Activated T-cell treated with anti-CD3 and anti-CD28 coated beads, Interleukin-2, amount 50 U/mL, for 72 hours (primary cell): ENCODE measurements at regions not wholly inside any gene's neighbourhood (a gene's known extent, or its start where the extent isn't known, plus 50 kb on each side); places are given as distances from the start of the nearest gene placed in this dataset.
A peak's percentile ranks its signal among the peaks of the same experiment; 100 is the strongest.

Experiments used
- ATAC-seq, 2 donors: fragments of 150-1000 bp; cut with Tn5 transposase; replicated peaks in 1 of 2; 2 replicates each; pipeline ENCODE4 v1.10.0; 2021; ENCODE audit warnings: moderate library complexity in 2 of 2, mild to moderate bottlenecking in 1 of 2
- DNase-seq, 2 donors: peaks; one replicate each; pipeline ENCODE4 v3.0.0; 2021 to 2022; ENCODE audit warnings: mixed read lengths in 1 of 2
- H3K27ac Mint-ChIP-seq: one replicate; pipeline ENCODE4 v1.8.0; 2022; ENCODE audit warnings: mild to moderate bottlenecking, moderate library complexity, mixed read lengths
- H3K27me3 Mint-ChIP-seq: one replicate; pipeline ENCODE4 v1.8.0; 2022; ENCODE audit warnings: low read depth, mixed read lengths
- H3K36me3 Mint-ChIP-seq, 2 donors: one replicate each; pipeline ENCODE4 v1.8.0; 2022; ENCODE audit warnings: mixed read lengths in 2 of 2, mild to moderate bottlenecking in 1 of 2; ENCODE audit not compliant: insufficient read depth in 2 of 2
- H3K4me1 Mint-ChIP-seq: one replicate; pipeline ENCODE4 v1.8.0; 2022; ENCODE audit warnings: low read depth, mixed read lengths
- H3K4me3 Mint-ChIP-seq, 2 donors: one replicate each; pipeline ENCODE4 v1.8.0; 2022; ENCODE audit warnings: mild to moderate bottlenecking in 2 of 2, mixed read lengths in 2 of 2, moderate library complexity in 2 of 2
- H3K9me3 Mint-ChIP-seq, 2 donors: one replicate each; pipeline ENCODE4 v1.8.0; 2022; ENCODE audit warnings: mixed read lengths in 2 of 2

DNA sequence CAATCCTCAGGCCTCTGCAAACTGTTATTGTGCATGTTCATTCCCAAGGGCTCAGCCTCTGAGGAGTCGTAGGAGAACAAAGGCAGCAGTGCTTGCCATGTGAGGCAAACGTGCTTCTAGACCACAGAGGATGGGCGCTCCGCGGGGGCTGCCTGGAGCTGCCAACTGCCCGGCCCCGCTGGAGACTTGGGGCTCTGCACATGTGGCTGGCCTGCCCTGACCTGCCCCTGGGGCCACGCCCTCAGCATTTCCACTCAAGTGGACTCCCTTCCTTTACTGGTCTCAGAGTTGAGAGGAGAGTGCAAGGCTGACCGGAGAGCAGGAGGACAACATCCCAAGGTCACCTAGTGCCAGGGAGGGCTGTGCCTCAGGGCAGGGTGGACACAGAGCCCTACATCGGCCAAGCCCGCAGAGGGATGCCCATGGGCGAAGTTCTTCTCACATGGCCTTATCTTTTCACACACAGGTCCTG, 222.3 kb upstream of the ZNF32 start:
- no peak overlapping the region for H3K27ac Mint-ChIP-seq

DNA sequence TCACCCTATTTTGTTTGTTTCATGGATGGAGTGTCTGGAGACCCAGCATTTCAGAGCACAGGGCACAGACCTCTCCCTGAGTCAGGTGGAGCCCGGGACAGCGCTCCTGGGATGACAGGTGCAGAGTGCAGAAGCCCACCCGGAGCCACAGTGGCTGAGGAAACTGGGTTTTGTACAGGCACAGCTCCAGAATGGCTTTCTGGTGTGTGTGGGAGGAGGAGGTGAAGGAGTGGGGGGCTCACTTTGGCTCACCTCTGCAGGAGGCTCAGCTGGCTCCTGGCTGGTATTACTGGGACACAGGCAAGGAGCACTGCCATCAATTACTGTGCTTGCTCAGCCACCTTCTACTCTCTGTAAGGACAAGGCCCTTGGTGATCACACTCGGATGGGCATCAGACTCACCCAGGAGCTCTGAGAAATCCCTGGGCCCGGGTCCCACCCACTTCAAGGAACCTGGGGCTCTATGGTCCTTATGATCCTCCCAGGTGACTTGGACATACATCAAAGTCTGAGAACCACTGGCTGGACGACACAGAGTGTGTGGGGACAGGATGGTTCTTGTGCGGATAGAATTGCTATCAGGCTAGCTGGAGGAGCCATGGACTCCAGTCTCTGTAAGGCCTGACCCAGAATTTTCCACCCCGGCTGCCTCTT, 221.1 kb upstream of the ZNF32 start:
- no peak for ATAC-seq
- H3K36me3 Mint-ChIP-seq, result no peaks in the 10 kb centered on the region
- no peak overlapping the region for H3K27ac Mint-ChIP-seq

More for the DNA sequence above, 222.3 kb upstream of the ZNF32 start:
- no peaks in the 10 kb centered on the region for H3K27me3 Mint-ChIP-seq
- no peak for ATAC-seq
- H3K4me3 Mint-ChIP-seq, result no peak overlapping the region
- no peaks in the 10 kb centered on the region for H3K9me3 Mint-ChIP-seq
- DNase-seq, result no peak
- H3K4me1 Mint-ChIP-seq, result no peaks in the 10 kb centered on the region
- no peaks in the 10 kb centered on the region for H3K36me3 Mint-ChIP-seq

DNA sequence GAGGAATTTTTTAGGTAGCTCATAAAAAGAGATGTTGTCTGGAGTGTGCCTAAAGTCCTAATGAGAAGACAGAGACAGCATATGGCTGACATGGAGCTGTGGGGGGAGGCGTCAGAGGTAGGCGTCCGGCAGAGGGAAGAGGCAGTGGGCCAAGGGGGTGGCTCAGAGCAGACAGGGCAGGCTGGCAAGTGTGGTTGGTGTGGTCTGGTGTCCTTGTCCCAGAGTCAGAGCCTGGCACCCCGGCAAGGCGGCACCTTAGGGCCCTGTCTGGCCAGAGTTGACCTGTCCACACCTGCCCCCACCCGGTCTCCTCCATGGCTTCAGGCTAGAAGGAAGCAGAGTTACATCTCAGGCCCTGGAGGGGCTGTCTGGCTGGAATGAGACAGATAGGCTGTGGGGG, 220.3 kb upstream of the ZNF32 start:
- no peak for DNase-seq
- H3K9me3 Mint-ChIP-seq, result no peaks in the 10 kb centered on the region
- H3K27me3 Mint-ChIP-seq, result no peaks in the 10 kb centered on the region
- H3K4me1 Mint-ChIP-seq, result no peaks in the 10 kb centered on the region
- no peaks in the 10 kb centered on the region for H3K36me3 Mint-ChIP-seq
- H3K27ac Mint-ChIP-seq, result no peak overlapping the region
- ATAC-seq, result no peak
- H3K4me3 Mint-ChIP-seq, result no peak overlapping the region

More for the DNA sequence above, 221.1 kb upstream of the ZNF32 start:
- no peak for DNase-seq
- H3K4me3 Mint-ChIP-seq, result no peak overlapping the region
- H3K4me1 Mint-ChIP-seq, result no peaks in the 10 kb centered on the region
- H3K27me3 Mint-ChIP-seq, result no peaks in the 10 kb centered on the region
- H3K9me3 Mint-ChIP-seq, result no peaks in the 10 kb centered on the region

DNA sequence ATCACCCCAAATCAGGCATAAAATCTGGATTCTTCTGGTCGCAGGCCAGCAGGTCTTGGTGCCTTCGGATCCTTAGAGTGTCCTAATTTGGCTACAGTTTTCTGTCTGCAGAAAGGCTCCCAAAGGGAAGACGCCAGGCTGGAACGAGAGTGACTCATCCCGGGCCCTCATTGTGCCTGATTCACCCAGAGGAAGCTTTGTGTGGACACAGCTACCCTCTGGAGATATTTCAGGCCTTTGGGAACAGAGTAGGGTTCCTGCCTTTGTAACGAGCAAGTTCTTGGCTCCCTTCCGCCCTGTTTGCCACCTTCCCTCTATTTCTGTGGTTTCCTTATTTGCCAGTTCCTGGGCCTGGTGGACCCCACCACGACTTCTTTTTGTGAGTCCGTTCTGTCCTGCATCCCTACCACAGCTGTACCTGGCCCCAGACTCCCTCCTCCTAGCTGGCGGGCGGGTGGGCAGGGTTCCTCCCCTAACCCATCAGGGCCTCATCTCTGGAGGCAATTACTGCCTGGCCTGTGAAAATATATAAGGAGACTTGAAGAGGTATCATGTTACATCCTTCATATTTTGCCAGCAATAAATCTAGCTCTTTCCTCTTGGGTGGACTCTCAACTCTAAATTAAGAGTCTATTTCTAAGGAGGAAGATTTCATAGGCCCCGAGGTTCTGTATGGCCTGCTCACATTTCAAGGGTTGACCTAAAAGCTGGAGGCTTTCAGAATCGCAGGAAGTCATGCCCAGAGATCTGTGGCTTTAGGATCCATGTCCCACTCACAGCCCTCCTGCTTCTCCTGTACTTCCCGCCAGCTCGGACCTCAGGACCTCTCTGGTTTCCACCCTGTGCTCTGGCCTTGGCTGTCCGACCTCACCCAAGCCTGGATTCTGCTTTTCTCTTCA, 219.2 kb upstream of the ZNF32 start:
- Mint-ChIP-seq H3K4me3 (no peak overlapping the region), H3K27me3 (no peaks in the 10 kb centered on the region), H3K9me3 (no peaks in the 10 kb centered on the region), H3K36me3 (no peaks in the 10 kb centered on the region), H3K4me1 (no peaks in the 10 kb centered on the region), H3K27ac (no peak overlapping the region)
- DNase-seq, result no peak
- ATAC-seq, result no peak

DNA sequence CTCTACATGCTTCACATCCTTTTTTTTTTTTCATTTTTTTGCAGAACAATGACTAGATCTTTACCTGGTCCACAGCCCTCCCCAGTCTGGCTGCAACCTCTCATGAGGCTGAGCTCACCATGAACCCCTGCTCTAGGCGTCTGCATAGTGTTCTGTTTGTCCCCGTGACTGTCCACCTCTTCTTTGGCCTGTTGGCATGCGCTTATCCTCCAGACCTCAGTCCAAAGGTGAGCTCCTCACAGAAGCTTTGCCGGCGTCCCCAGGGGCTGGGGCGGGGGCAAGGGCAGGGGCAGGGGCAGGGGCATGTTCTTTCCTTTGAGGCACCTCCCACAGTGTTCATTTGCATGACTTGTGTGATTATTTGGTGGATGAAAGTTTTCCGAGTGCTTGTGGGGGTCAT, 218.4 kb upstream of the ZNF32 start:
- Mint-ChIP-seq H3K4me3 (no peak overlapping the region), H3K36me3 (no peaks in the 10 kb centered on the region), H3K4me1 (peaks cover 4% of the 10 kb centered on the region), H3K9me3 (peaks cover 0 to under 1% of the 10 kb centered on the region in 2 donors), H3K27me3 (no peaks in the 10 kb centered on the region), H3K27ac (no peak overlapping the region)
- no peak for ATAC-seq
- no peak for DNase-seq

DNA sequence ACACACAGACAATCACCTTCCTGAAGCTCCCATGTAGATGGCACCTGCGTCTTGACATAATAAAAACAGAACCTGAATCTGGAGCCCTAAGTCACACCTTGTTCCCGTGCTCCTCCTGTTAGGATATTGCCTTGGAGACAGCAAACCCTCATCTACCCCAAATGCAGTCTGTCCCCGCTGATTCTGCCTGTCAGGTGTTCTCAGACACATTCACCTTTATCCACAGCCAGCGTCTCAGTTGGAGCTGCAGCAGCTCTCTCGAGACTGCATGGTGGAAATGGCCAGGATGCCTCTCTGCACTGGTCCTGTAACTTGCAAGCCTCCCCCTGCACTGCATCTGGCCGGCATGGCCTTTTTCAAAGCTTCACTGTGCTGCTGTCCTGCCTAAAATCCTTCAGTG, 218.0 kb upstream of the ZNF32 start:
- Mint-ChIP-seq H3K27ac (no peak overlapping the region), H3K4me1 (peaks cover 8% of the 10 kb centered on the region), H3K9me3 (peaks cover 0 to 2% of the 10 kb centered on the region in 2 donors), H3K27me3 (no peaks in the 10 kb centered on the region), H3K36me3 (no peaks in the 10 kb centered on the region), H3K4me3 (no peak overlapping the region)
- DNase-seq (no peak), ATAC-seq (no peak)

DNA sequence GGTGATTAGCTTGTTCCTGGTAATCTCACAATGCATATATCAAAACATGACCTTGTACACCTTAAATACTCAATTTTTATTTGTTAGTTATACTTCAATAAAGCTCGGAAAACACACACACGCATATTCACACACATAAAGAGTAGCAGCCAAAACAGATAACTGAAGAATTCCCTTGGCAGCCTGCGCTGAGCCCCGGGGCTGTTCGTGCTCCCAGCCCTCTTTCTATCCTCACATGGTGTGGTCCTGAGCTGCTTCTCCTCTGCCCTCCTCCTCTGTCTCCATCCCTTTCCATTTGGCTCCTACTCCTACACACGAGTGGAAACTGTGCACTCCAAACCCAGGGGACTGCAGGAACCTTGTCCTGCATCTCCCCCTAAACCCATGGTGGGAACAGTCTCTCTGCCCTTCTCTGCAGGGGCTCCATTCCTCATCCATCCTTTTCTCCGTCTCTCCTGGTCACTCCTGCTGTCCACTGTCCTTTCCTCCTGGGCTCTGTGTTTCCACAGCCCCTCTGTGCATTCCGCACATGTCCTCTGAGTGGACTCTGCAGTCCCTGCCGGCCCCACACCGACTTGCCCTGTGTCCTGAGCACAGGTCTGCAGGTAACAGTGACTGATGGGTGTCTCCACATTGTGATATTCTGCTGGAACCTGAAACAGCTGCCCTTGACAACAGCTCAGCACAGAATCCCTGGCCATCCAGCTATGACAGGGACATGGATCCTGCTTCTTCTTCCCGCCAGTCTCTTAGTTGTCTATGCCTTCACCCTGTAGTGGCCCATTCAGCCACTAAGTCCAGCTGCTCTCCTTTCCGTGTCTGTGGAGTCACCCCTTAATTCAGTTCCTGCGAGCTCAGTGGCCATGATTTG, 216.8 kb upstream of the ZNF32 start:
- no peak for DNase-seq
- H3K27me3 Mint-ChIP-seq, result no peaks in the 10 kb centered on the region
- peaks cover 8% of the 10 kb centered on the region for H3K4me1 Mint-ChIP-seq
- no peak for ATAC-seq
- no peaks in the 10 kb centered on the region for H3K36me3 Mint-ChIP-seq
- peaks cover 0 to 2% of the 10 kb centered on the region in 2 donors for H3K9me3 Mint-ChIP-seq
- H3K4me3 Mint-ChIP-seq, result no peak overlapping the region
- H3K27ac Mint-ChIP-seq, result no peak overlapping the region

DNA sequence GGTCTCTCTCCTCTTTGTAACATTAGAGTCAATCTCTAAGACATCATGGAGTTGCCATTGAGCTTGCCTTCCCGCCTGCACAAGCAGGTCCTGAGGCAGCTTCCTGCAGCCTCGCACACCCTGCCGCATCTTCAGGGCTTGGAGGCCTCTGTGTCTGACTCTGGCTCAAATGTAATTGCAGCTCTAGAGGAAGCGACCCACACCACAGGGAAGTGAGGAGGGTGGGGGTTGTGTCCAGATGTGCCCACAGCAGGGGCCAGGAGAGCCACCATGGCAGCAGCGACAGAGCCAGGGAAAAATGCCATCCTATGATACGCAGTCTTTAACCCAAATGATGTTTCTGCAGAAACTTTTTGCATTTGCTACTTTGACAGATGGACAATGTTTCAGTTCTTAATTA, 216.0 kb upstream of the ZNF32 start:
- no peaks in the 10 kb centered on the region for H3K36me3 Mint-ChIP-seq
- no peaks in the 10 kb centered on the region for H3K27me3 Mint-ChIP-seq
- DNase-seq (no peak), ATAC-seq (no peak)
- H3K4me1 Mint-ChIP-seq, result peaks cover 8% of the 10 kb centered on the region
- no peak overlapping the region for H3K4me3 Mint-ChIP-seq
- no peak overlapping the region for H3K27ac Mint-ChIP-seq
- H3K9me3 Mint-ChIP-seq, result peaks cover 0 to 2% of the 10 kb centered on the region in 2 donors

DNA sequence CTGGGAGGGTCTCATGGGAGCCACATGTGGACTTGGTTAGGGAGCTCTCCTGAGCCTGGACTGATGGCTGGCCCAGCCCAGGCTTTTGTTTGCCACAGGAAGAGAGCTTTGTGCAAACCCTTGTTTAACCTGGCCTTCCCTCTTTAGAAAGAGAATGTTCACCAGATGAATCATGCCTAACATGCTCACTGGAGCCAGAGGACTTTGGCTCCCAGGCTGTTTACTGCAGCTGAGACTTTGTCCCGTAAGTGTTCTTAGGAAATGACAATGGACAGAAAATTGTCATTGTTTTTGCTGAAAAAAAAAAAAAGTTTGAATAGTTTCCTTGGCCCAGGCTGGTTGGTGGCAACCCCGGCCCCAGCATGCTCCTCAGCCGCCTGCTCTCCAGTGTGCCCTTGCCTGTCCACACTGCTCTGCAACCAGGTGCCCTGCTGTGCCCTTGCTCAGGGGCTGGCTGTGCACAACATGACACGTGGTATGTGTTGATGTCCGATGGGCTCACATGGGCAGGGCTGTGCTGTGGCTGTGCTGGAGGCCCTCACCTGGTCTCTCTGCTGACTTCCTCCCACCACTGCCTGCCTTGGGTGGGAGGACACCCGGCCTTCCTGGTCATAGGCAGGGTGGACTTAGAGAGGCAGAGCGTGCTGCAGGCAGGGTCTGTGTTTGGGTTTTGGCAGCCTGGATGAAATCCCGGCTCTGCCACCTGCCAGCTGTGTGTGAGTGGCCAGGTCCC, 215.3 kb upstream of the ZNF32 start:
- H3K27ac Mint-ChIP-seq, result no peak overlapping the region
- H3K36me3 Mint-ChIP-seq, result no peaks in the 10 kb centered on the region
- DNase-seq (no peak), ATAC-seq (no peak)
- H3K27me3 Mint-ChIP-seq, result no peaks in the 10 kb centered on the region
- H3K9me3 Mint-ChIP-seq, result peaks cover 0 to 2% of the 10 kb centered on the region in 2 donors
- no peak overlapping the region for H3K4me3 Mint-ChIP-seq
- peaks cover 8% of the 10 kb centered on the region for H3K4me1 Mint-ChIP-seq

DNA sequence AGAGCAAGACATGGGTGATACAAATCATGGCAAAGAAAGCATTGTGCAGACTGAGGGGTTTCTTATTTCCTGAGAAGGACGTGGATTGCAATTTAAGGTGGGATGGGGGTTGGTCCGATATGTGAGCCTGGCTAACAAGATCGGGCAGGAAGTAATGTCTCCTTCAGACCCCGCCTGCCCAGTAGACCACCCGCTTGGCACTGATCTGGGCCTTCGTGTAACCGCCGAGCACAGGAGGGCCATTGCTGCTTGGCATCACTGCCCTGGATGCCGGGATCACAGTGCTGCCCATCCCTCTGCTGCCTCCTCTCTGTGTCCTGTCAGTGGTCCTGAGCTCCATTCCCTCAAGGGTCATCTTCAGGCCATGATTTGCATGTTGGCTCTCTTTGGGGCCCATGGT, 214.6 kb upstream of the ZNF32 start:
- Mint-ChIP-seq H3K4me1 (peaks cover 8% of the 10 kb centered on the region), H3K36me3 (no peaks in the 10 kb centered on the region), H3K4me3 (no peak overlapping the region), H3K27me3 (no peaks in the 10 kb centered on the region), H3K9me3 (peaks cover 0 to 2% of the 10 kb centered on the region in 2 donors), H3K27ac (no peak overlapping the region)
- ATAC-seq, result no peak
- DNase-seq, result no peak

DNA sequence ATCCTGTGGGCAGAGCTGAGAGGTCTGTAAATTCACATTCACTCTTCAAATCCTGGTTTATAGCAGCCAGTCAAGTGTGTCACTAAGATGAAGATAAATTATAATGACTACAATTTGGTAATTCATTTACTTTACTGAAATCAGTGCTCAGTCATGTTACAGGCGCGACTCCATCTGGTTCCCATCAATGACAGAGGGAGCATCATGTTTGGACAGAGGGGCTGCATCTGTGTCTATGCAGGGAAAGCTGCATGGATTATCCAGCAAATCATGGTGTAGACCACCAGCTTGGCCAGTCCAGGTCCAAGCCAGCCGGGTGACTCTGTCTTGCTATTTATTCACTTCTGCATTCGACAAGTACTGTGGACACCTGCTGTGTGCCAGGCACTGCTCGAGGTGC, 214.1 kb upstream of the ZNF32 start:
- Mint-ChIP-seq H3K9me3 (peaks cover 0 to 2% of the 10 kb centered on the region in 2 donors), H3K36me3 (no peaks in the 10 kb centered on the region), H3K27me3 (no peaks in the 10 kb centered on the region), H3K4me3 (no peak overlapping the region), H3K27ac (no peak overlapping the region), H3K4me1 (peaks cover 8% of the 10 kb centered on the region)
- DNase-seq (no peak), ATAC-seq (no peak)

DNA sequence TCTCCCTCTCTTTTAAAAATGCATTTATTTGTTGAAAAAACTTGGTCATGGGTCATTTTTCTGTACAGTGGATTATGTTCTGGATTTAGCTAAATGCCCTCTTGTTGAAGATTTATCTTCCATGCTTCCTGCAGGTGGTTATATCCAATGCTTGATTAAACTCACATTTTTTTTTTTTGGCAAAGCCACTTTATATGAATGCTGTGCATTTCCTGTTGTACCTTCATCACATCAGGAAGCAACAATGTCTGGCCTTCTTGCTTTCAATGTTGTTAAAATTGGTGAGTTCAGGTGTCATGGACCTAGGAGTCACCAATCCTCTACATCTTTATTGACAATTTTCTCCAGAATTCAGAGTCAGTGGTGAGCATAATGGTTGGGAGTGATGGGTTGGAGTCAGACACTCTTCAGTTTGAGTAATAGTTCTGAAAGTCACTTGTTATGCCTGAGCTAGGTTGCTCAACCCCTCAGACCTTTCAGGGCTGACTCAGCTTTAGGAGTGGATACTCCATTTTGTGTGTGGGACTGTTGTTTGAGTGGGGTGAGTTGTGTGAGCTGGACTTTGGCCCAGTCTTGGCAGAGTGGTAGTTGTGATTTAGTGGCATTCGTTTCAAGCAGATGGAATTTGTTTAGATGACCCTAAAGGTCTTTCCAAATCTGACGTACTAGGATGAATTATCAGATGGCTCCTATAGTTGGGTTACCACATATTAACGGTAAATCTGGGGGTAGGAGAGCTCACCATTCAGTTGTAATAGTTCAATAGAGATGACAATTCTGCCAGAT, 213.5 kb upstream of the ZNF32 start:
- Mint-ChIP-seq H3K27me3 (no peaks in the 10 kb centered on the region), H3K9me3 (peaks cover 0 to 2% of the 10 kb centered on the region in 2 donors), H3K4me3 (no peak overlapping the region), H3K4me1 (peaks cover 8% of the 10 kb centered on the region), H3K27ac (no peak overlapping the region), H3K36me3 (no peaks in the 10 kb centered on the region)
- ATAC-seq (peak; percentile 51 to 78), DNase-seq (no peak)
